Gastroesophageal sphincter (tissue), 4 donors: ENCODE measurements at regions not wholly inside any gene's neighbourhood (a gene's known extent, or its start where the extent isn't known, plus 50 kb on each side); places are given as distances from the start of the nearest gene placed in this dataset.

Experiments used
- ATAC-seq: fragments of 150-250 bp; one replicate; pipeline ENCODE4 v1.9.1; 2016; ENCODE audit warnings: mild to moderate bottlenecking, moderate library complexity
- H3K27ac ChIP-seq, 4 donors: fragments of 200-600 bp; sonication (generic) in 3 of 4; 1 replicate in 3 of 4; 2 replicates in 1 of 4; pipeline ENCODE4 v1.5.1; 2016 to 2019
- H3K27me3 ChIP-seq: fragments of 200-600 bp; sonication (generic); one replicate; pipeline ENCODE4 v1.5.1; 2019
- H3K36me3 ChIP-seq, 2 donors: fragments of 200-600 bp; sonication (generic); one replicate each; pipeline ENCODE4 v1.5.1; 2019; ENCODE audit warnings: control low read depth in 1 of 2
- H3K4me1 ChIP-seq, 3 donors: fragments of 200-600 bp; sonication (generic); 1 replicate in 2 of 3; 2 replicates in 1 of 3; pipeline ENCODE4 v1.5.1; 2016 to 2019; ENCODE audit warnings: control low read depth in 2 of 3
- H3K4me3 ChIP-seq, 2 donors: fragments of 200-600 bp; sonication (generic); one replicate each; pipeline ENCODE4 v1.5.1; 2019; ENCODE audit warnings: mild to moderate bottlenecking in 1 of 2, moderate library complexity in 1 of 2
- H3K9me3 ChIP-seq, 3 donors: fragments of 200-600 bp; sonication (generic); one replicate each; pipeline ENCODE4 v1.5.1; 2017 to 2019; ENCODE audit warnings: control low read depth in 2 of 3
- EP300 ChIP-seq: sonication (generic); formaldehyde crosslinking; IDR thresholded peaks from one replicate; pipeline ENCODE4 v1.6.1; 2017; ENCODE audit warnings: antibody characterized with exemption, mild to moderate bottlenecking
- POLR2A ChIP-seq, 2 donors: fragments of 450-650 bp; IDR thresholded peaks; one replicate each; pipeline ENCODE4 v1.6.1; 2017; ENCODE audit warnings: antibody characterized with exemption in 2 of 2, mild to moderate bottlenecking in 2 of 2, moderate library complexity in 1 of 2
- POLR2AphosphoS5 ChIP-seq: sonication (generic); formaldehyde crosslinking; IDR thresholded peaks from one replicate; pipeline ENCODE4 v1.6.1; 2017; ENCODE audit warnings: antibody characterized with exemption
- WGBS, 2 donors: methylation state at CpG; one replicate each; pipeline ENCODE4 v1.1.5; 2018; ENCODE audit warnings: low coverage in 1 of 2; 5-methylcytosine and 5-hydroxymethylcytosine counted together
- TF ChIP-seq, protein P1 (sequence below), 4 experiments: fragments of 200-600 bp in 2 of 4; fragments of 450-650 bp in 2 of 4; sonication (generic) in 1 of 4; IDR thresholded peaks; one replicate each; pipeline ENCODE4 v1.5.1; 2017 to 2019; ENCODE audit warnings: antibody characterized with exemption in 4 of 4, mild to moderate bottlenecking in 2 of 4, moderate library complexity in 2 of 4

DNA sequence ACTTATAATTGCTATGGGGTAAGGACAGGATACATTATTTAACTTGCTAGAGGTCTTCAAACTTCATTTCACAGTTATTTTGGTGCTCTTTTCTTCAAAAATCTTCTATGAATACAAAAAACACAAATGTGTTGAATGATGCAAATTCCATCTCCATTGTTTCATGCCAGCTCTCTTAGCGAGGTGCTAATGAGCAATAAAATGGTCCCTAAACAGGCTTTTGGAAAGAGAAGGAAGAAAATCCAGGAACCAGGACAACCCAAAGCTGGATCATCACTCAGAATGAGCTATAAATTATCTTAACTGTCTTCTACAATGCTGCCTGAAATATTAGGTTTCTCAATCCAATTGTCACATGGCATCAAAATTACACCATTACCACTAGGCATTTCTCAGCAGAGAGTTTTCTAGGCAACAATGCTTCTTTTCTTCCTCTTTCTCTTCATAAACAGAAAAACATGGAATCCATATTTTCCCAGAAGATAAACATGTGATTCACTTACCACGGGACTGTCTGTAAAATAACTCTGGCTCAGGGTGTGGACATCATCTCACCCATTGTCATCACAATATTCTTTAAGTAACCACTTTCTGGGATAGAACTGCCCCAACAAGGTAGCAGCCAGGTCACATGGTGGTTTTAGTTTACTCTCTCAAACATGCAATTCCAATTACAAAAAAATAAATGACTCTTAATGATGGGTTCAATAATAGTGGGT, 249.4 kb downstream of the NPR3 start:
- Histone ChIP-seq H3K4me3 (no peak overlapping the region), H3K27me3 (no peaks in the 10 kb centered on the region), H3K27ac (no peak overlapping the region), H3K4me1 (no peaks in the 10 kb centered on the region), H3K9me3 (peaks cover 0 to 4% (median 0%) of the 10 kb centered on the region in 3 donors), H3K36me3 (no peaks in the 10 kb centered on the region)
- 50 to 83% methylated on average over 2 of the region's 2 CpGs for WGBS, 2 donors
- TF ChIP-seq POLR2AphosphoS5 (no peak), POLR2A (IDR thresholded peaks at IDR 0.05) (no peak), EP300 (no peak)
- TF ChIP-seq, protein P1, sequence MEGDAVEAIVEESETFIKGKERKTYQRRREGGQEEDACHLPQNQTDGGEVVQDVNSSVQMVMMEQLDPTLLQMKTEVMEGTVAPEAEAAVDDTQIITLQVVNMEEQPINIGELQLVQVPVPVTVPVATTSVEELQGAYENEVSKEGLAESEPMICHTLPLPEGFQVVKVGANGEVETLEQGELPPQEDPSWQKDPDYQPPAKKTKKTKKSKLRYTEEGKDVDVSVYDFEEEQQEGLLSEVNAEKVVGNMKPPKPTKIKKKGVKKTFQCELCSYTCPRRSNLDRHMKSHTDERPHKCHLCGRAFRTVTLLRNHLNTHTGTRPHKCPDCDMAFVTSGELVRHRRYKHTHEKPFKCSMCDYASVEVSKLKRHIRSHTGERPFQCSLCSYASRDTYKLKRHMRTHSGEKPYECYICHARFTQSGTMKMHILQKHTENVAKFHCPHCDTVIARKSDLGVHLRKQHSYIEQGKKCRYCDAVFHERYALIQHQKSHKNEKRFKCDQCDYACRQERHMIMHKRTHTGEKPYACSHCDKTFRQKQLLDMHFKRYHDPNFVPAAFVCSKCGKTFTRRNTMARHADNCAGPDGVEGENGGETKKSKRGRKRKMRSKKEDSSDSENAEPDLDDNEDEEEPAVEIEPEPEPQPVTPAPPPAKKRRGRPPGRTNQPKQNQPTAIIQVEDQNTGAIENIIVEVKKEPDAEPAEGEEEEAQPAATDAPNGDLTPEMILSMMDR (IDR thresholded peaks at IDR 0.05): no peak
- no peak for ATAC-seq

- 64 to 100% methylated on average over 1 of the region's 1 CpG for WGBS, 2 donors
- TF ChIP-seq EP300: no peak
- TF ChIP-seq POLR2AphosphoS5: no peak
- TF ChIP-seq, protein P1 (IDR thresholded peaks at IDR 0.05): no peak
- no peak for TF ChIP-seq POLR2A (IDR thresholded peaks at IDR 0.05)
- no peaks in the 10 kb centered on the region for H3K36me3 ChIP-seq
- ATAC-seq: no peak
- H3K9me3 ChIP-seq: peaks cover 0 to 4% (median 0%) of the 10 kb centered on the region in 3 donors
- H3K27ac ChIP-seq: no peak overlapping the region
- H3K27me3 ChIP-seq: no peaks in the 10 kb centered on the region
- H3K4me3 ChIP-seq: no peak overlapping the region
- no peaks in the 10 kb centered on the region for H3K4me1 ChIP-seq
Observed at GRCh38 chr5:32961059-32961415, 249.9 kb downstream of the NPR3 start.

DNA sequence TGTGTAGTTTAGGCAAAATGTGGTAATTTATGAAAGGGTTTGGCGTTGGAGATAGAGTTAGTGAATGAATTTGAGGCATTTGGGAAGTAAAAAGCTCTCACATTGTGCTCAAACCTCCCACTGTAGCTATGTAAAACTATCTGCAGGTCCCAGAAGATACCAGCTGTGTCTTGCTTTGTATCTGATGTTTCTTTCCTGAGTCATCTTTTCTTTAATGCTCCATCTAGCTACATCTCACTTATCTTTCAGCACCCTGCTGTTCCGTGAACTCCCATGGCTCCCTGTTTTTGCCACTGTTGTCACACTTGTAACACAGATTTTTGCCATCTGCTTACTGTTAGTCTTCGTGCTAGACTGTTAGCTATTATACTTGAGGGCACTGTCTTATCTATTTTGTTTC, 253.1 kb downstream of the NPR3 start:
- Histone ChIP-seq H3K27ac (no peak overlapping the region), H3K27me3 (no peaks in the 10 kb centered on the region), H3K9me3 (no peaks in the 10 kb centered on the region), H3K36me3 (no peaks in the 10 kb centered on the region), H3K4me1 (no peaks in the 10 kb centered on the region), H3K4me3 (no peak overlapping the region)
- TF ChIP-seq, protein P1 (IDR thresholded peaks at IDR 0.05): no peak
- TF ChIP-seq POLR2AphosphoS5 (no peak), EP300 (no peak), POLR2A (IDR thresholded peaks at IDR 0.05) (no peak)
- whole genome bisulfite sequencing, 2 donors: 42 to 52% methylated on average over 3 of the region's 3 CpGs
- ATAC-seq: no peak

GRCh38 chr5:32973646-32974045, 262.5 kb downstream of the NPR3 start:
- H3K9me3 ChIP-seq: no peaks in the 10 kb centered on the region
- H3K4me3 ChIP-seq: no peak overlapping the region
- H3K27me3 ChIP-seq: no peaks in the 10 kb centered on the region
- TF ChIP-seq POLR2AphosphoS5 (no peak), EP300 (no peak), POLR2A (IDR thresholded peaks at IDR 0.05) (no peak)
- TF ChIP-seq, protein P1 (IDR thresholded peaks at IDR 0.05): no peak
- H3K27ac ChIP-seq: no peak overlapping the region
- no peaks in the 10 kb centered on the region for H3K36me3 ChIP-seq
- H3K4me1 ChIP-seq: no peaks in the 10 kb centered on the region
- ATAC-seq: no peak

- Histone ChIP-seq H3K4me1 (no peaks in the 10 kb centered on the region), H3K27me3 (no peaks in the 10 kb centered on the region), H3K9me3 (no peaks in the 10 kb centered on the region), H3K4me3 (no peak overlapping the region), H3K27ac (no peak overlapping the region), H3K36me3 (no peaks in the 10 kb centered on the region)
- no peak for ATAC-seq
- no peak for TF ChIP-seq POLR2A (IDR thresholded peaks at IDR 0.05)
- no peak for TF ChIP-seq POLR2AphosphoS5
- TF ChIP-seq EP300: no peak
- TF ChIP-seq, protein P1 (IDR thresholded peaks at IDR 0.05): no peak
- WGBS, 2 donors: 62% methylated on average over 1 of the region's 1 CpG; no CpG with 5 or more reads in 1 of the 2 donors
Observed at GRCh38 chr5:32975656-32976375, 264.7 kb downstream of the NPR3 start.
